ENCODE measurements at regions not wholly inside any gene's neighbourhood (a gene's known extent, or its start where the extent isn't known, plus 50 kb on each side); places are given as distances from the start of the nearest gene placed in this dataset.

DNA sequence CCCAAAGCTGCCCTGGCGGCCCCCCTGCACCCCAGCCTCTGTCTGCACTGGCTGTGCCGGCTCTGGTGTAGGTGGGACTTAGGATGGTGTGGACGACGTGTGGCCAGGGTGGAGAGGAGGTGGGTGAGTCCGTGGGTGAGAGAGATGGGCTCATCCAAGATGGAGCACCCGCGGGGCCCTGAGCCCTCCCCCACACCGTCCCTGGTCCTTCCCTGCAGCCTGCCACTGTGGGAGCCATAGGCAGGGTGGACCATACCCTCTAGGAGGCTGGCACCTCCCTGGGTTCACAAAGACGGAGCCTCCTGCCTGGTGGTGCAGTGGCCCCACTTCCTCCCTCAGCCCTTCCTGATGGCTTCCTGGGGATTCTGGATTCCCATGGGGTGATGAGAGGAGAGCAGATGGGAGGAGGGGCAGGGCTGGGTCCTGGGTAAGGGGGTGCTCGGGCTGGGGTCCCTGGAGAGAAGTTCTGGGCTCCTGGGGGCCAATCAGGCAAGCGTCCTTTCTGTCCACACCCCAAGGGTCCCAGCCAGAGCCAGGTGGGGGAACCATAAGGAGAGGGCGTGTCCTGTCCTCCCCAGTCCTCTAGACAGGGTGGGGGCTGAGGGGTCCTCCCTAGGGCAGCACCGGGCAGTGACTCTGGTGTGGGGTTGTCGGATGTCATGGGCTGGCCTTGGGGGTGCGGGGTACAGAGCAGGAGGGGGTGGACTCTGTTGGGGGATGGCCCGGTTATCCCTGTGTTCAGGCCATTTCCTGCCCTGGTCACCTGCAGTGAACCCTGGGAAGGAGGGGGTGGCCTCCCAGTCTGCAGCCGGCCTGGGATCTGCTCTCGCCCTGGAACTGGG lies 384.8 kb downstream of the TMEM121 start:
- TF ChIP-seq, protein P1, sequence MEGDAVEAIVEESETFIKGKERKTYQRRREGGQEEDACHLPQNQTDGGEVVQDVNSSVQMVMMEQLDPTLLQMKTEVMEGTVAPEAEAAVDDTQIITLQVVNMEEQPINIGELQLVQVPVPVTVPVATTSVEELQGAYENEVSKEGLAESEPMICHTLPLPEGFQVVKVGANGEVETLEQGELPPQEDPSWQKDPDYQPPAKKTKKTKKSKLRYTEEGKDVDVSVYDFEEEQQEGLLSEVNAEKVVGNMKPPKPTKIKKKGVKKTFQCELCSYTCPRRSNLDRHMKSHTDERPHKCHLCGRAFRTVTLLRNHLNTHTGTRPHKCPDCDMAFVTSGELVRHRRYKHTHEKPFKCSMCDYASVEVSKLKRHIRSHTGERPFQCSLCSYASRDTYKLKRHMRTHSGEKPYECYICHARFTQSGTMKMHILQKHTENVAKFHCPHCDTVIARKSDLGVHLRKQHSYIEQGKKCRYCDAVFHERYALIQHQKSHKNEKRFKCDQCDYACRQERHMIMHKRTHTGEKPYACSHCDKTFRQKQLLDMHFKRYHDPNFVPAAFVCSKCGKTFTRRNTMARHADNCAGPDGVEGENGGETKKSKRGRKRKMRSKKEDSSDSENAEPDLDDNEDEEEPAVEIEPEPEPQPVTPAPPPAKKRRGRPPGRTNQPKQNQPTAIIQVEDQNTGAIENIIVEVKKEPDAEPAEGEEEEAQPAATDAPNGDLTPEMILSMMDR (IDR thresholded peaks at IDR 0.05; ENCODE audit: control extremely low read depth in 1 of 3, insufficient read depth in 1 of 3, low read depth in 1 of 3, low read length in 3 of 3) = no peak
- TF ChIP-seq, protein P2, sequence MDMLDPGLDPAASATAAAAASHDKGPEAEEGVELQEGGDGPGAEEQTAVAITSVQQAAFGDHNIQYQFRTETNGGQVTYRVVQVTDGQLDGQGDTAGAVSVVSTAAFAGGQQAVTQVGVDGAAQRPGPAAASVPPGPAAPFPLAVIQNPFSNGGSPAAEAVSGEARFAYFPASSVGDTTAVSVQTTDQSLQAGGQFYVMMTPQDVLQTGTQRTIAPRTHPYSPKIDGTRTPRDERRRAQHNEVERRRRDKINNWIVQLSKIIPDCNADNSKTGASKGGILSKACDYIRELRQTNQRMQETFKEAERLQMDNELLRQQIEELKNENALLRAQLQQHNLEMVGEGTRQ (IDR thresholded peaks at IDR 0.05; ENCODE audit: low read length) = no peak
- TF ChIP-seq RFX5 (IDR thresholded peaks at IDR 0.05; ENCODE audit: borderline replicate concordance, low read depth, low read length) = no peak
- TF ChIP-seq SP1 (IDR thresholded peaks at IDR 0.05; ENCODE audit: low read depth, low read length) = no peak
- TF ChIP-seq, protein P3, sequence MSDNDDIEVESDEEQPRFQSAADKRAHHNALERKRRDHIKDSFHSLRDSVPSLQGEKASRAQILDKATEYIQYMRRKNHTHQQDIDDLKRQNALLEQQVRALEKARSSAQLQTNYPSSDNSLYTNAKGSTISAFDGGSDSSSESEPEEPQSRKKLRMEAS (IDR thresholded peaks at IDR 0.05) = no peak
- no peak for TF ChIP-seq SRF (IDR thresholded peaks at IDR 0.05; ENCODE audit: low read depth, low read length)

Measured in H1 (cell line).